ENCODE measurements at regions not wholly inside any gene's neighbourhood (a gene's known extent, or its start where the extent isn't known, plus 50 kb on each side); places are given as distances from the start of the nearest gene placed in this dataset.
"Not testable (repeated sequence)": the region's sequence is repeated elsewhere in the genome, so short reads cannot be mapped to it uniquely, and the experiment has no call there.

- DNase-seq: peak; percentile 74
- Mint-ChIP-seq H3K36me3 (ENCODE audit: low read depth) (peaks cover 15% of the 10 kb centered on the region), H3K9me3 (no peaks in the 10 kb centered on the region), H3K4me3 (peak overlapping the region; percentile 53), H3K27me3 (ENCODE audit: insufficient read depth) (no peaks in the 10 kb centered on the region), H3K27ac (peak overlapping the region; percentile 75), H3K4me1 (ENCODE audit: low read depth) (peaks cover 27% of the 10 kb centered on the region)
- no peak for TF ChIP-seq CTCF (IDR thresholded peaks at IDR 0.05)
Observed at GRCh38 chrX:3820167-3820566, 106.7 kb upstream of the PRKX start.

GRCh38 chrX:3817480-3817879, 104.0 kb upstream of the PRKX start:
- not testable (repeated sequence) for H3K27ac Mint-ChIP-seq; H3K9me3 Mint-ChIP-seq; H3K36me3 Mint-ChIP-seq (ENCODE audit: low read depth); DNase-seq; H3K4me3 Mint-ChIP-seq; H3K27me3 Mint-ChIP-seq (ENCODE audit: insufficient read depth)
- peaks cover 27% of the 10 kb centered on the region for H3K4me1 Mint-ChIP-seq (ENCODE audit: low read depth)

GRCh38 chrX:3815896-3816664, 102.6 kb upstream of the PRKX start:
- no peak for TF ChIP-seq CTCF (IDR thresholded peaks at IDR 0.05)
- Mint-ChIP-seq H3K9me3 (no peaks in the 10 kb centered on the region), H3K27me3 (ENCODE audit: insufficient read depth) (no peaks in the 10 kb centered on the region), H3K27ac (peak overlapping the region; percentile 80), H3K4me3 (peak overlapping the region; percentile 77), H3K4me1 (ENCODE audit: low read depth) (peaks cover 30% of the 10 kb centered on the region), H3K36me3 (ENCODE audit: low read depth) (peaks cover 6% of the 10 kb centered on the region; the same call in 1 of the 2 replicates)
- DNase-seq: peak; percentile 9

GRCh38 chrX:3811331-3812311, 98.2 kb upstream of the PRKX start:
- Mint-ChIP-seq H3K27ac (no peak overlapping the region), H3K36me3 (ENCODE audit: low read depth) (no peaks in the 10 kb centered on the region), H3K4me1 (ENCODE audit: low read depth) (0 out of 2 replicates have a peak, but pooled peaks cover 9% of the 10 kb centered on the region), H3K27me3 (ENCODE audit: insufficient read depth) (peaks cover 9% of the 10 kb centered on the region), H3K9me3 (no peaks in the 10 kb centered on the region), H3K4me3 (no peak overlapping the region)
- peak; percentile 60 for TF ChIP-seq CTCF (IDR thresholded peaks at IDR 0.05)
- peak; percentile 16 for DNase-seq

- DNase-seq: no peak
- Mint-ChIP-seq H3K9me3 (no peaks in the 10 kb centered on the region), H3K36me3 (ENCODE audit: low read depth) (no peaks in the 10 kb centered on the region), H3K27ac (no peak overlapping the region), H3K27me3 (ENCODE audit: insufficient read depth) (peaks cover 9% of the 10 kb centered on the region), H3K4me1 (ENCODE audit: low read depth) (0 out of 2 replicates have a peak, but pooled peaks cover 9% of the 10 kb centered on the region), H3K4me3 (no peak overlapping the region)
- TF ChIP-seq CTCF (IDR thresholded peaks at IDR 0.05): no peak
Observed at GRCh38 chrX:3807906-3808305, 94.5 kb upstream of the PRKX start.
